PFSK-1 (cell line): ENCODE measurements at regions not wholly inside any gene's neighbourhood (a gene's known extent, or its start where the extent isn't known, plus 50 kb on each side); places are given as distances from the start of the nearest gene placed in this dataset.

Source experiments
- FOXP2 ChIP-seq: optimal IDR thresholded peaks from 2 replicates; pipeline ENCODE3; 2011; ENCODE audit warnings: borderline replicate concordance, control low read depth, inconsistent platforms; ENCODE audit not compliant: insufficient read depth; ENCODE audit errors: extremely low read length, extremely low read depth
- POLR2AphosphoS5 ChIP-seq: IDR thresholded peaks from 2 replicates; pipeline ENCODE4 v1.6.1; 2012; ENCODE audit warnings: low read depth, mild to moderate bottlenecking, control low read depth, low read length, moderate library complexity
- REST ChIP-seq, 2 experiments: IDR thresholded peaks; 2 replicates each; pipeline versions ENCODE4 v1.6.1 to v1.8.0; 2011 to 2012; ENCODE audit warnings: low read depth in 2 of 2, low read length in 2 of 2, control low read depth in 1 of 2, inconsistent platforms in 1 of 2, mild to moderate bottlenecking in 1 of 2, moderate library complexity in 1 of 2; ENCODE audit not compliant: insufficient read depth in 1 of 2
- SIN3A ChIP-seq: IDR thresholded peaks from 2 replicates; pipeline ENCODE4 v1.6.1; 2012; ENCODE audit warnings: mild to moderate bottlenecking, low read length, moderate library complexity, borderline replicate concordance; ENCODE audit not compliant: insufficient read depth
- TAF1 ChIP-seq: IDR thresholded peaks from 2 replicates; pipeline ENCODE4 v1.6.1; 2012; ENCODE audit warnings: low read length, control low read depth, borderline replicate concordance; ENCODE audit not compliant: insufficient read depth

GRCh38 chr22:47647720-47648119 is 885.3 kb downstream of the TBC1D22A start:
- TF ChIP-seq POLR2AphosphoS5: no peak
- TF ChIP-seq FOXP2: no peak
- no peak for TF ChIP-seq REST (IDR thresholded peaks at IDR 0.05; ENCODE audit: insufficient read depth in 1 of 2, low read depth in 2 of 2, low read length in 2 of 2)
- TF ChIP-seq TAF1: no peak
- TF ChIP-seq SIN3A: no peak

- TF ChIP-seq SIN3A (no peak), FOXP2 (no peak), TAF1 (no peak), POLR2AphosphoS5 (no peak), REST (IDR thresholded peaks at IDR 0.05; ENCODE audit: insufficient read depth in 1 of 2, low read depth in 2 of 2, low read length in 2 of 2) (no peak)
Observed at GRCh38 chr22:47647181-47647580, 884.7 kb downstream of the TBC1D22A start.

GRCh38 chr22:47645923-47646322 is 883.5 kb downstream of the TBC1D22A start:
- TF ChIP-seq POLR2AphosphoS5 (no peak), REST (IDR thresholded peaks at IDR 0.05; ENCODE audit: insufficient read depth in 1 of 2, low read depth in 2 of 2, low read length in 2 of 2) (no peak)

GRCh38 chr22:47645450-47645914 is 883.0 kb downstream of the TBC1D22A start:
- TF ChIP-seq SIN3A (no peak), TAF1 (no peak), POLR2AphosphoS5 (no peak), REST (IDR thresholded peaks at IDR 0.05; ENCODE audit: insufficient read depth in 1 of 2, low read depth in 2 of 2, low read length in 2 of 2) (no peak), FOXP2 (no peak)

GRCh38 chr22:47634347-47634746 is 871.9 kb downstream of the TBC1D22A start:
- TF ChIP-seq TAF1 (no peak), REST (IDR thresholded peaks at IDR 0.05; ENCODE audit: insufficient read depth in 1 of 2, low read depth in 2 of 2, low read length in 2 of 2) (no peak), FOXP2 (no peak), SIN3A (no peak), POLR2AphosphoS5 (no peak)
